ENCODE measurements at regions not wholly inside any gene's neighbourhood (a gene's known extent, or its start where the extent isn't known, plus 50 kb on each side); places are given as distances from the start of the nearest gene placed in this dataset.

GRCh38 chr17:55580596-55581133, 69.4 kb upstream of the SMIM36 start:
- Mint-ChIP-seq H3K4me3 (no peak overlapping the region), H3K4me1 (peaks cover 7% of the 10 kb centered on the region), H3K36me3 (no peaks in the 10 kb centered on the region), H3K9me3 (no peaks in the 10 kb centered on the region), H3K27me3 (no peaks in the 10 kb centered on the region), H3K27ac (no peak overlapping the region)
- no peak for DNase-seq

DNA sequence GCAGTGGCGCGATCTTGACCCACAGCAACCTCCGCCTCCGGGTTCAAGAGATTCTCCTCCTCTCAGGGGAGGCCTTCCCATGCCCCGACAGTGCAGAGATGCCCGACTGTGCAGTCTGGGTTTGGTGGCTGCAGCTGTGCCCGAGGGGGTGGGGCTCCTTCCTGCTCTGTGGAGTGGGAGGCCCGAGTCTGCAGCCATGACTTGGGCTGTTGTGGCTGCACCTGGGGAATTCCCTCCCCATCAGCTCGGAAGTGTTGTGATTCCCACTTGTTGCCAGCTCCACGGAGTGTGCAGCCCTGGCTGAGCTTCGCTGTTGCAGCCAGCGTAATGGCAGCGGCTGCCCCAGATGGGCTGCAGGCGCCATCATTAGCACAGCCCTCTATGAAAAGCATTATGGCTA, 66.4 kb upstream of the SMIM36 start:
- Mint-ChIP-seq H3K27ac (no peak overlapping the region), H3K27me3 (no peaks in the 10 kb centered on the region), H3K9me3 (no peaks in the 10 kb centered on the region), H3K36me3 (no peaks in the 10 kb centered on the region), H3K4me1 (peaks cover 7% of the 10 kb centered on the region), H3K4me3 (no peak overlapping the region)
- DNase-seq: peak; percentile 53

GRCh38 chr17:55576996-55577586, 65.8 kb upstream of the SMIM36 start:
- peaks cover 7% of the 10 kb centered on the region for H3K4me1 Mint-ChIP-seq
- H3K27ac Mint-ChIP-seq: no peak overlapping the region
- H3K9me3 Mint-ChIP-seq: no peaks in the 10 kb centered on the region
- H3K27me3 Mint-ChIP-seq: no peaks in the 10 kb centered on the region
- no peak overlapping the region for H3K4me3 Mint-ChIP-seq
- DNase-seq: peak; percentile 47
- H3K36me3 Mint-ChIP-seq: no peaks in the 10 kb centered on the region

DNA sequence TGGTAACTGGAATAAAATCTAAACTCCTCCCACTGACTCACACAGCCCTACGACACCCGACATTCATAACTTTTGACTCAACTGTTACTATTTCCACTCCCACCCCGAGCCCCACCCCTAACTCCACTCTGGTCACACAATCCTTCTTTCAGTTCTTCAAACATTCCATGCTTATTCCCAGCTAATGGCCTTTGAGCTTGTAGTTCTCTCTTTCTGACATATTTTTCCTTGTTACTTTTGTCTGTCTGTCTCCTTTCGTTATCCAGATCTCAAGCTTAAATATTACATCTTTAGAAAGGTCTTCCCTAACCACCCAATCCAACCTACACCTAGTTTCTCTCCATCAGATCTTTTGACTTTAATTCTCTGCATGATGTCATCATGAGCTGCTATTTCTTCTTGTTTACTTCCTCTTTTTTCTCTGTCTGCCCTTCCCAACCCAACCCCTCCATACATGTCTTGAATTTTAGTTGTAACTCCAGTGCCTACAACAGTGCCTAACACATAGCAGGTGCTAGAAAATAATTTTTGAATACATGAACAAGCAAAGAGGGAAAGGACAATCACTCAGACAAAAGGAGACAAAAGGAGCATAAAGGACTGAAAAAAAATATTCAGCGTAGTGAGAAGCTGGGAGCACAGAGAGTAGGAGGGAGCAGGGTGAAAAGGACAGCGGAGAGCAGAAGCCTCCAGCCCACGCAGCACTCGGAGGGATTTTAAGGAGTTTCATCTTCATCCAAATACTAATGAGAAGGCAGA, 65.2 kb upstream of the SMIM36 start:
- Mint-ChIP-seq H3K36me3 (no peaks in the 10 kb centered on the region), H3K27me3 (no peaks in the 10 kb centered on the region), H3K4me1 (peaks cover 7% of the 10 kb centered on the region), H3K9me3 (no peaks in the 10 kb centered on the region), H3K27ac (no peak overlapping the region), H3K4me3 (no peak overlapping the region)
- no peak for DNase-seq

- H3K36me3 Mint-ChIP-seq: no peaks in the 10 kb centered on the region
- H3K4me3 Mint-ChIP-seq: no peak overlapping the region
- H3K27ac Mint-ChIP-seq: no peak overlapping the region
- H3K9me3 Mint-ChIP-seq: no peaks in the 10 kb centered on the region
- no peak for DNase-seq
- no peaks in the 10 kb centered on the region for H3K27me3 Mint-ChIP-seq
- no peaks in the 10 kb centered on the region for H3K4me1 Mint-ChIP-seq
These were observed 63.9 kb upstream of the SMIM36 start for GRCh38 chr17:55575058-55575636.

GRCh38 chr17:55572599-55572998, 61.3 kb upstream of the SMIM36 start:
- Mint-ChIP-seq H3K27me3 (peaks cover 3% of the 10 kb centered on the region), H3K36me3 (no peaks in the 10 kb centered on the region), H3K27ac (no peak overlapping the region), H3K4me1 (no peaks in the 10 kb centered on the region), H3K9me3 (no peaks in the 10 kb centered on the region), H3K4me3 (no peak overlapping the region)
- no peak for DNase-seq

DNA sequence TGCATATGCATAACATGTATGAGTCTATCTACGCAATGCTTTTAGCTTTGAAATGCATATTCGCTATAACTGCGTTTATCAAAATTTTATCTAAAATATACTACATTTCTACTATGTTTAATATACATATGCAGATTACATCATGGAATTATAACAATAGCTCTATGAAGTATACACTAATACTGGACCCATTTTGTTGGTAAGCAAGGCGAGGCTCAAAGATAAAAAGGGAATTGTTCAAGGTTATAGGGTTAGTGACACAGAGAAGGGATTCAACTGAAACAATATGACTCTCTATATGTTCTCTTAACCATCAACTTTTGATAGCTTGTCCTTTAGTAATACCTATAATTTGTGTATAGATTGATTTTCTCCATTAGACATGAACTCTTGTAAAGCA, 60.9 kb upstream of the SMIM36 start:
- no peaks in the 10 kb centered on the region for H3K9me3 Mint-ChIP-seq
- H3K27ac Mint-ChIP-seq: no peak overlapping the region
- no peaks in the 10 kb centered on the region for H3K36me3 Mint-ChIP-seq
- H3K4me1 Mint-ChIP-seq: no peaks in the 10 kb centered on the region
- H3K27me3 Mint-ChIP-seq: peaks cover 3% of the 10 kb centered on the region
- no peak overlapping the region for H3K4me3 Mint-ChIP-seq
- DNase-seq: no peak

GRCh38 chr17:55571095-55571494, 59.8 kb upstream of the SMIM36 start:
- H3K27ac Mint-ChIP-seq: no peak overlapping the region
- H3K27me3 Mint-ChIP-seq: peaks cover 3% of the 10 kb centered on the region
- H3K4me3 Mint-ChIP-seq: no peak overlapping the region
- no peaks in the 10 kb centered on the region for H3K9me3 Mint-ChIP-seq
- no peak for DNase-seq
- no peaks in the 10 kb centered on the region for H3K4me1 Mint-ChIP-seq
- no peaks in the 10 kb centered on the region for H3K36me3 Mint-ChIP-seq

- H3K27me3 Mint-ChIP-seq: peaks cover 3% of the 10 kb centered on the region
These were observed 59.1 kb upstream of the SMIM36 start for GRCh38 chr17:55570391-55570790.

DNA sequence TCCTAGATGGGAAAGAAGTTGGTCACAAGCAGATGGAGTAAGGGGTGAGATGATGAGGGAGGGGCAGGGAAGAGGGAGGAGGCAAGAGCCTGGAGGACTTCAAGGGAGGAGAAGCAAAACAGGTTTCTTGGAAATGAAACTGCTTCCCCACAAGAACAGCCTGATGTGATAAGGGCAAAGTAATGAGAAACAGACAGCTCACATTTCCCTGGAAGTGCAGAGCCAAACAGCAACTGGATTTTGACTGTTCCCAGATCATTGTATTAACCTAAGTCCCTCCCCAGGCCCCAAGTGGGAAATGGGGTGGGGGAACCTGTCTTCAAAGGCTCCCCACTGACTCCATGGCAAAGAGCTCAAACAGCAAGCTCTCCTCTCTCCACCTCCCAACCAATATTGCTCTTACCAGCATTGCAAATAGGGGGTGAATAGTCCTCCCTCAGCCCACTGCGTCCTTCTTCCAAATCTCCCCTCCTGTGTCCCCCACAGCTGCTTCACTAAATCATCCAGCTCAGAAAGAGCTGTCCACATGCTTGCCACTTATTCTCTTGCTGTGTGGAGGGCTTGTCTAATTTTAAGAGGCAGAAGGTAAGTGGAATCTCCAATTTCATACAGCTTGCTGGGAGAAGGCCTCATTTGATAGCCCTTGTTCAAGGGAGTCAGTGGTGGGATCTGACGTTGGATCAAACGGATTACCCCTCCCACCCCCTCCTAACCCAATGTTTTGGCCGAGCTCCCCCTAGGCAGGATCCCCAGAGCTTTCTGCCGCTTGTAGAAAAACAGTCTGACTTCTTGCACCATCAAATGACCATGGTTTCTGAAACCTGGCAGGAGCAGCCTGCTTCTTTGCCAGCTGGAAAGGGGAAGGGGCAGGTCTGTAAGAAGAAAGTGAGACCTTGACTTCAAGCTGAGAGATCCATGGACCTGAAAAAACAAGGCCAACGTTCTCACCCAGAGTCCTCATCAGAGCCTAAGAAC, 56.3 kb upstream of the SMIM36 start:
- Mint-ChIP-seq H3K27ac (no peak overlapping the region), H3K27me3 (peaks cover 7% of the 10 kb centered on the region), H3K4me3 (no peak overlapping the region), H3K4me1 (no peaks in the 10 kb centered on the region), H3K36me3 (no peaks in the 10 kb centered on the region), H3K9me3 (no peaks in the 10 kb centered on the region)
- no peak for DNase-seq

More at GRCh38 chr17:55570391-55570790, 59.1 kb upstream of the SMIM36 start:
- H3K4me3 Mint-ChIP-seq: no peak overlapping the region
- no peaks in the 10 kb centered on the region for H3K4me1 Mint-ChIP-seq
- no peaks in the 10 kb centered on the region for H3K36me3 Mint-ChIP-seq
- no peak overlapping the region for H3K27ac Mint-ChIP-seq
- no peaks in the 10 kb centered on the region for H3K9me3 Mint-ChIP-seq
- DNase-seq: no peak

GRCh38 chr17:55564081-55564480, 52.8 kb upstream of the SMIM36 start:
- no peaks in the 10 kb centered on the region for H3K4me1 Mint-ChIP-seq
- DNase-seq: no peak
- peaks cover 7% of the 10 kb centered on the region for H3K27me3 Mint-ChIP-seq
- H3K27ac Mint-ChIP-seq: no peak overlapping the region
- H3K36me3 Mint-ChIP-seq: no peaks in the 10 kb centered on the region
- no peak overlapping the region for H3K4me3 Mint-ChIP-seq
- peaks cover 1% of the 10 kb centered on the region for H3K9me3 Mint-ChIP-seq

GRCh38 chr17:55563363-55563762, 52.1 kb upstream of the SMIM36 start:
- Mint-ChIP-seq H3K27ac (no peak overlapping the region), H3K27me3 (peaks cover 13% of the 10 kb centered on the region), H3K36me3 (no peaks in the 10 kb centered on the region), H3K9me3 (peaks cover 1% of the 10 kb centered on the region), H3K4me3 (no peak overlapping the region), H3K4me1 (no peaks in the 10 kb centered on the region)
- no peak for DNase-seq

GRCh38 chr17:55561973-55562495, 50.8 kb upstream of the SMIM36 start:
- Mint-ChIP-seq H3K4me3 (no peak overlapping the region), H3K4me1 (no peaks in the 10 kb centered on the region)

GRCh38 chr17:55561316-55561972, 50.2 kb upstream of the SMIM36 start:
- Mint-ChIP-seq H3K9me3 (peaks cover 1% of the 10 kb centered on the region), H3K4me1 (no peaks in the 10 kb centered on the region), H3K27me3 (peaks cover 9% of the 10 kb centered on the region), H3K27ac (no peak overlapping the region), H3K4me3 (no peak overlapping the region), H3K36me3 (no peaks in the 10 kb centered on the region)
- DNase-seq: no peak

More at GRCh38 chr17:55561973-55562495, 50.8 kb upstream of the SMIM36 start:
- Mint-ChIP-seq H3K27me3 (peaks cover 9% of the 10 kb centered on the region), H3K36me3 (no peaks in the 10 kb centered on the region), H3K9me3 (peaks cover 1% of the 10 kb centered on the region), H3K27ac (no peak overlapping the region)
- DNase-seq: no peak
